GM19397 (cell line): ENCODE measurements at regions not wholly inside any gene's neighbourhood (a gene's known extent, or its start where the extent isn't known, plus 50 kb on each side); places are given as distances from the start of the nearest gene placed in this dataset.

Experiments used
- ATAC-seq: cut with Tn5 transposase; IDR thresholded peaks from one replicate; pipeline ENCODE4 v1.9.1; 2021; ENCODE audit warnings: mild to moderate bottlenecking, moderate library complexity; ENCODE audit not compliant: unreplicated experiment

- ATAC-seq = no peak
Measured at GRCh38 chr13:37944081-37944868, 74.7 kb upstream of the TRPC4 start.

GRCh38 chr13:37942929-37943328 lies 73.4 kb upstream of the TRPC4 start:
- ATAC-seq = no peak

- ATAC-seq = no peak
Measured at GRCh38 chr13:37934339-37935191, 65.0 kb upstream of the TRPC4 start.

GRCh38 chr13:37929308-37929707 lies 59.7 kb upstream of the TRPC4 start:
- no peak for ATAC-seq

- ATAC-seq = no peak
Measured at GRCh38 chr13:37927561-37927960, 58.0 kb upstream of the TRPC4 start.

GRCh38 chr13:37925878-37926473 lies 56.4 kb upstream of the TRPC4 start:
- no peak for ATAC-seq

GRCh38 chr13:37923236-37923635 lies 53.7 kb upstream of the TRPC4 start:
- no peak for ATAC-seq

GRCh38 chr13:37919329-37919880 lies 49.8 kb upstream of the TRPC4 start:
- ATAC-seq = no peak
